GM13976 (cell line): ENCODE measurements at regions not wholly inside any gene's neighbourhood (a gene's known extent, or its start where the extent isn't known, plus 50 kb on each side); places are given as distances from the start of the nearest gene placed in this dataset.

ENCODE experiments used
- DNase-seq: peaks from one replicate; pipeline ENCODE4 v3.0.0; 2012; ENCODE audit warnings: low spot score
- in situ Hi-C: fragments of 300-500 bp; cut with MboI; formaldehyde crosslinking; loops from one replicate; pipeline ENCODE4 v1.12.0; 2022; ENCODE audit warnings: low sequenced_read_pairs, mixed read lengths, inconsistent platforms; ENCODE audit not compliant: unreplicated experiment
- TF ChIP-seq, protein P1 (sequence below): IDR thresholded peaks from 2 replicates; pipeline ENCODE4 v1.5.1; 2012; ENCODE audit warnings: borderline replicate concordance, mild to moderate bottlenecking; ENCODE audit not compliant: insufficient read depth; ENCODE audit errors: extremely low read depth, missing control alignments, control extremely low read depth

DNA sequence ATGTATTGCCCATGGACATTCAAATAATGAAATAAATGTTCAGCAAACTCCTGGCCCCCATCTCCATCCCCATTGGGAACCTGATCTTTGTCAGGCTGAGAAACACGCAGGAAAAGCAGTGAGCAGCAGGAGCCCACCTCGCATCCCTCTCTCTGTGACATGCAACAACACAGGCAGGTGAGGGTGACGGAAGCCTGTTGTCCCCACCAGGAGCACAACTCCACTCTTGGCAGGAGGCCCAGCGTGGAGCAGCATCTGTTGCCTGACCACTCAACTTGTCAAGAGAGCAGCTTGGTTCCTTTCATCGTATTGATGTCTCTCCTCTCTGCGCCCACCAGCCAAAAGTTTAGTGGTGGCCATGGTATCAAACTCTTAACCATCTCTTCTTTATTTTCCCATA is 586.9 kb upstream of the ARID1B start:
- TF ChIP-seq, protein P1, sequence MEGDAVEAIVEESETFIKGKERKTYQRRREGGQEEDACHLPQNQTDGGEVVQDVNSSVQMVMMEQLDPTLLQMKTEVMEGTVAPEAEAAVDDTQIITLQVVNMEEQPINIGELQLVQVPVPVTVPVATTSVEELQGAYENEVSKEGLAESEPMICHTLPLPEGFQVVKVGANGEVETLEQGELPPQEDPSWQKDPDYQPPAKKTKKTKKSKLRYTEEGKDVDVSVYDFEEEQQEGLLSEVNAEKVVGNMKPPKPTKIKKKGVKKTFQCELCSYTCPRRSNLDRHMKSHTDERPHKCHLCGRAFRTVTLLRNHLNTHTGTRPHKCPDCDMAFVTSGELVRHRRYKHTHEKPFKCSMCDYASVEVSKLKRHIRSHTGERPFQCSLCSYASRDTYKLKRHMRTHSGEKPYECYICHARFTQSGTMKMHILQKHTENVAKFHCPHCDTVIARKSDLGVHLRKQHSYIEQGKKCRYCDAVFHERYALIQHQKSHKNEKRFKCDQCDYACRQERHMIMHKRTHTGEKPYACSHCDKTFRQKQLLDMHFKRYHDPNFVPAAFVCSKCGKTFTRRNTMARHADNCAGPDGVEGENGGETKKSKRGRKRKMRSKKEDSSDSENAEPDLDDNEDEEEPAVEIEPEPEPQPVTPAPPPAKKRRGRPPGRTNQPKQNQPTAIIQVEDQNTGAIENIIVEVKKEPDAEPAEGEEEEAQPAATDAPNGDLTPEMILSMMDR: no peak
- DNase-seq: no peak
- in situ Hi-C loops: no loop called here

DNA sequence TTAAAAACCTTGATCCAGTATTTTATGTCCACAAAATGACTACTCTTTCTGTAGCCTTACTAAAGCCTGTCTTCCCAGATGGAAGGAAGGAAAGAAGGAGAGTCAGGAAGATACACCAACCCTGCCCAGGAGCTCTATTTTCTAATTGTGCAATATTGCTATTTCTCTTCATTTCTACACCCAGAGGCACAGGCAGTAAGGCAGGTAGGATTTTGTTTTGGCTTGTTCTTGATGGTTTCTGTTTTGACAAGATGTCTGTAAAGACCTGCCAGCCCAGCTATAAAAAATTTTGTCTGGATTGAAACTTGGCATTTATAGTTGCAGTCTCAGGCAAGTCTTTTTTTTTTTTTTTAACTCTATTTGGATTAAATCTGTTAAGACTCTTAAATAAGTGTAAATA is 587.5 kb upstream of the ARID1B start:
- DNase-seq: no peak
- TF ChIP-seq, protein P1: no peak
- in situ Hi-C loops: no loop called here

DNA sequence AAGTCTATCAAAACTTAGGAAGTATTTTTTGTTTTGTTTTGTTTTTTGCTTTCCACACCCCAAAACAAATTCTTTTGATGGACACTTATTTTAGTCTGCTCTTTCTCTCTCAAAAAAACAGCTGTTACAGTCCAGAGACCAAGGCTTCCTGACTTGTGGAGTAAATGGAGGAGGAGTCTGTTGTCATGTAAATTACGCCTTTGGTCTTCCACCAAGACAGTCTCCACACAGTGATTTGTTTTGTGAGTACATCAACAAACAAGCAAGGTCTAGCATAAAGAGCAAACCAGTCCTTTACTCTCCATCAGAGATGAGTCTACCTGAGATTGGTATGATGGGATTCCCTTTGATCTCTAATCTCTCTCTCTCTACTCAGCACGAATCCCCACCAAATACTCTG is 588.0 kb upstream of the ARID1B start:
- DNase-seq: no peak
- in situ Hi-C loops: no loop called here
- TF ChIP-seq, protein P1: no peak

DNA sequence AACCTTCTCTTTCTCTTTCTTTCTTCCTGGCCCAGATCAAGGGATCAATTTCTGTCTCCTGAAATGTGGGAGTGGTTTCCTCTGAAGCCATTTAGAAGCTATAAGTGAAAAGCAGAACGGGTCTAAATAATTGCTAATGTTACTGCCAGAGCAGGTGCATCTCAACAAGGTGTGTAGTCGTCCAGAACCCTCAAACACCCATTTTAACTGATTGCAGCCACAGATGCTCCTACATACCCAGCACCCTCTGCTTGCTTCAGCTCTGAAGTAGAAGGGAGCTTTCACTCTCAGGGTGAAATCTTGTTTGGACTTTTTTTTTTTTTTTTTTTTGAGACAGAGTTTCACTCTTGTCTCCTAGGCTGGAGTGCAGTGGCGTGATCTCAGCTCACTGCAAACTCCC is 592.1 kb upstream of the ARID1B start:
- in situ Hi-C loops: no loop called here
- TF ChIP-seq, protein P1: no peak
- no peak for DNase-seq

DNA sequence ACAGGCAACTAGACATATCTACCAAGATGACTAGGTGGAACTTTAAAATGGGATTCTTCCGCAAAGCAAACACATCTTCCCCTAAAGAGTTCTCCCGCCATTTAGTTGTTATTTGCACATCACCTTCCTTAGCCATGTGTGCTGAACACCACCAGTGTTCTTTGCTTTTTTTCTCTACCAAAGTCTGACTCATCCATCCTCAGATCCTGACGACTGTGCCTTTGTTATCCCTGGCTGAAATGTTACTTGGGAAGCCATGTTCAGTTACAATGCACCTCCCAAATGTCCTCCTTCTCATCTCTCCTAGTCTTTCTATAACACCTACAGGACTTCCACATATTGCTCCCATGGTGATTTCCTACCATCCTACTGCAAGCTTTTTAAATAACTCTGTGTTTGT is 593.5 kb upstream of the ARID1B start:
- TF ChIP-seq, protein P1: no peak
- in situ Hi-C loops: no loop called here
- DNase-seq: no peak

DNA sequence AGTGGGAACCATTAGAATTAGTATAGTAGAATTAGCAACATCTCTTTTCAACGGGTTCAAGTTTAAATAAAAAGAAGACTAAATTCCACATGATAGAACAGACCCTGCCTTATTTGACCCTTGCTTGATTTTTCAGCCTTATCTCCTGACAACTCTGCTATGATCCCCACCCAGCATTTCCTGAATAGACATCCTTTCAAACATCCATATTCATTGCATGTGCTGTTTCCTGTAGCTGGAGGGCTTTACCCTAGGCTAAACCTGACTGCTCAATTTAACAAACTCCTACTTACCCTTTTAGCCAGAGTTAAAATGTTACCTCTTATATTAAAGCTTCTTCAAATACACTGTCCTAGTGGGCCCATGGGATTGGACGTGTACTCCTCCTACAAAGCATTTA is 594.8 kb upstream of the ARID1B start:
- TF ChIP-seq, protein P1: no peak
- DNase-seq: no peak
- in situ Hi-C loops: no loop called here

DNA sequence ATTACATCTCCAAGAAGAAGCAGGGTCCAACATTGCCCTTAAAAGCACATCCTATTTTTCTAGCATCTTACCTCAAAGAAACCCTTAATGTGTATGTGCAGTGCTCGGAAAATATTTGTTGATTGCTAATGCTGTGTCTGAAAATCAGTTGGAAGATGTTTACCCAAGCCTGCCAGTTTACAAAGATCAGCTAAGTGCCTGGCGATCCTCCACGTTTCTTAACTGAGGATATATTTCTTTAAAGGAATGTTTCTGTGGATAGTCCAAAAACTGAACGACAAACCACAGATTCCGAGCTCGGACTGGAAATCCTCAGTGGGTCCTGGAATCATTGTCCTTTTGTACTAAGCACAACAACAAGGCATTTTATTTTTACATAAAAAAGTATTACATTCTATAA is 595.7 kb upstream of the ARID1B start:
- in situ Hi-C loops: no loop called here
- TF ChIP-seq, protein P1: no peak
- no peak for DNase-seq
